ENCODE measurements at regions not wholly inside any gene's neighbourhood (a gene's known extent, or its start where the extent isn't known, plus 50 kb on each side); places are given as distances from the start of the nearest gene placed in this dataset.

DNA sequence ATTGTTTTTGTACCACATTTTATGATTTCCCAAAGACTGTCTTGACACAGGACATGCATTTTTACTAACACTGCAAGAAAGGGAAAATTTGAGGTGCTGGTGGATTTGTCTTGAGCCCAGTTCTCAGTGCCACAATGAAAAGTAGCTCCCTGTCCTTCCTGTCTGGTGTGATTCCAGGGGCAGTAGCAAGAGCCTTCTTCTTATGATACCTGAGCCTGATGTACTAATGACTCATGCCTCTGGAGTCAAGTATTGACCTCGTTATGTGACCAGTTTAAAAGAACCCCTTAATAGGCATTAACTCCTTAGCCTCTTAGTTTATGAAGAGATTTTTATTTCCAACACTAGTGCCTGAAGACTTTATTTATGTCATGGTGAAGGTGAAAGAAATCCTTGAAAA is 728.6 kb downstream of the SLC4A3 start:
- H2BK12ac ChIP-seq (ENCODE audit: low read length) = no peak overlapping the region
- no peak overlapping the region for H2BK120ac ChIP-seq (ENCODE audit: low read depth, low read length)
- H3K23ac ChIP-seq (ENCODE audit: low read depth, low read length, poor library complexity) = no peak overlapping the region
- no peak overlapping the region for H3K4me3 ChIP-seq (ENCODE audit: low read length in 2 of 2)
- H3K9ac ChIP-seq (ENCODE audit: low read depth, low read length, poor library complexity) = no peak overlapping the region
- no peaks in the 10 kb centered on the region for H3K4me1 ChIP-seq (ENCODE audit: control insufficient read depth in 2 of 2, insufficient read depth in 1 of 2, low read depth in 1 of 2, low read length in 2 of 2)
- H3K9me3 ChIP-seq (replicated peaks in 1 of 2; ENCODE audit: control insufficient read depth in 2 of 2, insufficient read depth in 1 of 2, low read depth in 1 of 2, low read length in 2 of 2) = no peaks in the 10 kb centered on the region
- no peak overlapping the region for H2BK5ac ChIP-seq (ENCODE audit: low read length)
- H2AFZ ChIP-seq (ENCODE audit: low read length) = no peak overlapping the region
- no peak overlapping the region for H3K4me2 ChIP-seq (ENCODE audit: insufficient read depth, low read length, poor library complexity, severe bottlenecking)
- no peak overlapping the region for H4K8ac ChIP-seq (ENCODE audit: low read depth, low read length)
- H3K36me3 ChIP-seq (replicated peaks in 1 of 2; ENCODE audit: control insufficient read depth in 2 of 2, insufficient read depth in 2 of 2, low read length in 2 of 2) = no peaks in the 10 kb centered on the region
- H3K4ac ChIP-seq (ENCODE audit: low read length) = no peak overlapping the region
- no peak overlapping the region for H2AK5ac ChIP-seq (ENCODE audit: low read depth, low read length)
- no CpG with 5 or more reads among the region's 1 CpG for WGBS, 2 donors (ENCODE audit: extremely low coverage in 2 of 2, insufficient read length in 2 of 2, insufficient replicate concordance in 1 of 2)
- no peak overlapping the region for H3K18ac ChIP-seq (ENCODE audit: low read length)
- H3K14ac ChIP-seq (ENCODE audit: low read length) = no peak overlapping the region
- no peak for DNase-seq (ENCODE audit: low spot score)
- H3K27me3 ChIP-seq (ENCODE audit: control insufficient read depth in 3 of 3, insufficient read depth in 3 of 3, low read depth in 1 of 3, low read length in 3 of 3) = no peaks in the 10 kb centered on the region
- H3K79me1 ChIP-seq (ENCODE audit: low read depth, low read length) = no peaks in the 10 kb centered on the region
- H4K91ac ChIP-seq (ENCODE audit: low read depth, low read length, poor library complexity) = no peak overlapping the region
- no peak overlapping the region for H3K27ac ChIP-seq (replicated peaks; ENCODE audit: low read length)
- H2BK15ac ChIP-seq (ENCODE audit: low read length) = no peak overlapping the region

- H3K18ac ChIP-seq (ENCODE audit: low read length) = no peak overlapping the region
- no peak overlapping the region for H3K4ac ChIP-seq (ENCODE audit: low read length)
- no peaks in the 10 kb centered on the region for H3K36me3 ChIP-seq (replicated peaks in 1 of 2; ENCODE audit: control insufficient read depth in 2 of 2, insufficient read depth in 2 of 2, low read length in 2 of 2)
- H3K4me1 ChIP-seq (ENCODE audit: control insufficient read depth in 2 of 2, insufficient read depth in 1 of 2, low read depth in 1 of 2, low read length in 2 of 2) = no peaks in the 10 kb centered on the region
- no peak overlapping the region for H3K23ac ChIP-seq (ENCODE audit: low read depth, low read length, poor library complexity)
- no peak overlapping the region for H2AK5ac ChIP-seq (ENCODE audit: low read depth, low read length)
- H3K27me3 ChIP-seq (ENCODE audit: control insufficient read depth in 3 of 3, insufficient read depth in 3 of 3, low read depth in 1 of 3, low read length in 3 of 3) = no peaks in the 10 kb centered on the region
- H4K91ac ChIP-seq (ENCODE audit: low read depth, low read length, poor library complexity) = no peak overlapping the region
- H2AFZ ChIP-seq (ENCODE audit: low read length) = no peak overlapping the region
- DNase-seq (ENCODE audit: low spot score) = no peak
- no peak overlapping the region for H3K27ac ChIP-seq (replicated peaks; ENCODE audit: low read length)
- no peak overlapping the region for H2BK5ac ChIP-seq (ENCODE audit: low read length)
- H2BK120ac ChIP-seq (ENCODE audit: low read depth, low read length) = no peak overlapping the region
- H3K14ac ChIP-seq (ENCODE audit: low read length) = no peak overlapping the region
- no peak overlapping the region for H2BK12ac ChIP-seq (ENCODE audit: low read length)
- H3K4me3 ChIP-seq (ENCODE audit: low read length in 2 of 2) = no peak overlapping the region
- H3K9me3 ChIP-seq (replicated peaks in 1 of 2; ENCODE audit: control insufficient read depth in 2 of 2, insufficient read depth in 1 of 2, low read depth in 1 of 2, low read length in 2 of 2) = no peaks in the 10 kb centered on the region
- no peaks in the 10 kb centered on the region for H3K79me1 ChIP-seq (ENCODE audit: low read depth, low read length)
- H3K9ac ChIP-seq (ENCODE audit: low read depth, low read length, poor library complexity) = no peak overlapping the region
- H2BK15ac ChIP-seq (ENCODE audit: low read length) = no peak overlapping the region
- H3K4me2 ChIP-seq (ENCODE audit: insufficient read depth, low read length, poor library complexity, severe bottlenecking) = no peak overlapping the region
- no CpG with 5 or more reads among the region's 2 CpGs for WGBS, 2 donors (ENCODE audit: extremely low coverage in 2 of 2, insufficient read length in 2 of 2, insufficient replicate concordance in 1 of 2)
- H4K8ac ChIP-seq (ENCODE audit: low read depth, low read length) = no peak overlapping the region
Measured at GRCh38 chr2:220365023-220365422, 737.6 kb downstream of the SLC4A3 start.

GRCh38 chr2:220366765-220367164 is 739.3 kb downstream of the SLC4A3 start:
- WGBS, 2 donors (ENCODE audit: extremely low coverage in 2 of 2, insufficient read length in 2 of 2, insufficient replicate concordance in 1 of 2) = no CpG with 5 or more reads among the region's 1 CpG
- no peak overlapping the region for H2BK12ac ChIP-seq (ENCODE audit: low read length)
- H3K14ac ChIP-seq (ENCODE audit: low read length) = no peak overlapping the region
- H4K8ac ChIP-seq (ENCODE audit: low read depth, low read length) = no peak overlapping the region
- H2BK15ac ChIP-seq (ENCODE audit: low read length) = no peak overlapping the region
- H3K9ac ChIP-seq (ENCODE audit: low read depth, low read length, poor library complexity) = no peak overlapping the region
- H3K4me2 ChIP-seq (ENCODE audit: insufficient read depth, low read length, poor library complexity, severe bottlenecking) = no peak overlapping the region
- H3K36me3 ChIP-seq (replicated peaks in 1 of 2; ENCODE audit: control insufficient read depth in 2 of 2, insufficient read depth in 2 of 2, low read length in 2 of 2) = no peaks in the 10 kb centered on the region
- no peak overlapping the region for H3K27ac ChIP-seq (replicated peaks; ENCODE audit: low read length)
- no peak overlapping the region for H2BK5ac ChIP-seq (ENCODE audit: low read length)
- no peak overlapping the region for H2AFZ ChIP-seq (ENCODE audit: low read length)
- DNase-seq (ENCODE audit: low spot score) = no peak
- no peak overlapping the region for H3K18ac ChIP-seq (ENCODE audit: low read length)
- H3K4me3 ChIP-seq (ENCODE audit: low read length in 2 of 2) = no peak overlapping the region
- H2BK120ac ChIP-seq (ENCODE audit: low read depth, low read length) = no peak overlapping the region
- no peaks in the 10 kb centered on the region for H3K9me3 ChIP-seq (replicated peaks in 1 of 2; ENCODE audit: control insufficient read depth in 2 of 2, insufficient read depth in 1 of 2, low read depth in 1 of 2, low read length in 2 of 2)
- no peak overlapping the region for H4K91ac ChIP-seq (ENCODE audit: low read depth, low read length, poor library complexity)
- no peaks in the 10 kb centered on the region for H3K27me3 ChIP-seq (ENCODE audit: control insufficient read depth in 3 of 3, insufficient read depth in 3 of 3, low read depth in 1 of 3, low read length in 3 of 3)
- H3K4ac ChIP-seq (ENCODE audit: low read length) = no peak overlapping the region
- H3K79me1 ChIP-seq (ENCODE audit: low read depth, low read length) = no peaks in the 10 kb centered on the region
- no peak overlapping the region for H3K23ac ChIP-seq (ENCODE audit: low read depth, low read length, poor library complexity)
- H3K4me1 ChIP-seq (ENCODE audit: control insufficient read depth in 2 of 2, insufficient read depth in 1 of 2, low read depth in 1 of 2, low read length in 2 of 2) = no peaks in the 10 kb centered on the region
- H2AK5ac ChIP-seq (ENCODE audit: low read depth, low read length) = no peak overlapping the region

DNA sequence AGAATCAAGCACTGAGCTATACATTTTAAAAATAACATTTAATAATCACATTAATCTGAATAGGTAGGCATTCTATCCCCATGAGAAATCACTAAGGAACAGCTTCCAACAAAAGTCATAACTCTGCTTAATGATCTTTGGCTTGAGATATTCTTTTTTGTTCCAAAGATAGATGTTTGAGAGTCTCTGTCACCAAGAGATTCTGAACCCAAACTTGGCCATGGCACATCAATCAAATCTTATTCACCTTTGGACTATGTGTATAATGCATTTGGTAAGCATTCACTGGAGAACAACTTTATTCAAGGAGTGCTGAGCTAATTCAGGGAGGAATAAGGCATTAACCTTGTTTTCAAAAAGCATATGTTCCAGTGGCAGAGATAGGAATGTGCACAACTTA is 743.3 kb downstream of the SLC4A3 start:
- Histone ChIP-seq H4K8ac (ENCODE audit: low read depth, low read length) (no peak overlapping the region), H3K4me1 (ENCODE audit: control insufficient read depth in 2 of 2, insufficient read depth in 1 of 2, low read depth in 1 of 2, low read length in 2 of 2) (peaks cover 0 to 4% of the 10 kb centered on the region in 2 donors), H4K91ac (ENCODE audit: low read depth, low read length, poor library complexity) (no peak overlapping the region), H3K79me1 (ENCODE audit: low read depth, low read length) (no peaks in the 10 kb centered on the region), H2BK120ac (ENCODE audit: low read depth, low read length) (no peak overlapping the region), H3K9ac (ENCODE audit: low read depth, low read length, poor library complexity) (no peak overlapping the region), H3K4me3 (ENCODE audit: low read length in 2 of 2) (no peak overlapping the region), H3K4ac (ENCODE audit: low read length) (no peak overlapping the region), H2BK15ac (ENCODE audit: low read length) (no peak overlapping the region), H2AK5ac (ENCODE audit: low read depth, low read length) (no peak overlapping the region), H3K4me2 (ENCODE audit: insufficient read depth, low read length, poor library complexity, severe bottlenecking) (no peak overlapping the region), H3K27ac (replicated peaks; ENCODE audit: low read length) (no peak overlapping the region), H3K36me3 (replicated peaks in 1 of 2; ENCODE audit: control insufficient read depth in 2 of 2, insufficient read depth in 2 of 2, low read length in 2 of 2) (no peaks in the 10 kb centered on the region), H3K18ac (ENCODE audit: low read length) (no peak overlapping the region), H2BK5ac (ENCODE audit: low read length) (no peak overlapping the region), H3K23ac (ENCODE audit: low read depth, low read length, poor library complexity) (no peak overlapping the region), H3K14ac (ENCODE audit: low read length) (no peak overlapping the region), H3K9me3 (replicated peaks in 1 of 2; ENCODE audit: control insufficient read depth in 2 of 2, insufficient read depth in 1 of 2, low read depth in 1 of 2, low read length in 2 of 2) (no peaks in the 10 kb centered on the region), H2BK12ac (ENCODE audit: low read length) (no peak overlapping the region), H2AFZ (ENCODE audit: low read length) (no peak overlapping the region), H3K27me3 (ENCODE audit: control insufficient read depth in 3 of 3, insufficient read depth in 3 of 3, low read depth in 1 of 3, low read length in 3 of 3) (no peaks in the 10 kb centered on the region)
- no peak for DNase-seq (ENCODE audit: low spot score)

Measured in neuronal stem cell (in vitro differentiated cells).